ENCODE measurements at regions not wholly inside any gene's neighbourhood (a gene's known extent, or its start where the extent isn't known, plus 50 kb on each side); places are given as distances from the start of the nearest gene placed in this dataset.
"Not testable (repeated sequence)": the region's sequence is repeated elsewhere in the genome, so short reads cannot be mapped to it uniquely, and the experiment has no call there.

DNA sequence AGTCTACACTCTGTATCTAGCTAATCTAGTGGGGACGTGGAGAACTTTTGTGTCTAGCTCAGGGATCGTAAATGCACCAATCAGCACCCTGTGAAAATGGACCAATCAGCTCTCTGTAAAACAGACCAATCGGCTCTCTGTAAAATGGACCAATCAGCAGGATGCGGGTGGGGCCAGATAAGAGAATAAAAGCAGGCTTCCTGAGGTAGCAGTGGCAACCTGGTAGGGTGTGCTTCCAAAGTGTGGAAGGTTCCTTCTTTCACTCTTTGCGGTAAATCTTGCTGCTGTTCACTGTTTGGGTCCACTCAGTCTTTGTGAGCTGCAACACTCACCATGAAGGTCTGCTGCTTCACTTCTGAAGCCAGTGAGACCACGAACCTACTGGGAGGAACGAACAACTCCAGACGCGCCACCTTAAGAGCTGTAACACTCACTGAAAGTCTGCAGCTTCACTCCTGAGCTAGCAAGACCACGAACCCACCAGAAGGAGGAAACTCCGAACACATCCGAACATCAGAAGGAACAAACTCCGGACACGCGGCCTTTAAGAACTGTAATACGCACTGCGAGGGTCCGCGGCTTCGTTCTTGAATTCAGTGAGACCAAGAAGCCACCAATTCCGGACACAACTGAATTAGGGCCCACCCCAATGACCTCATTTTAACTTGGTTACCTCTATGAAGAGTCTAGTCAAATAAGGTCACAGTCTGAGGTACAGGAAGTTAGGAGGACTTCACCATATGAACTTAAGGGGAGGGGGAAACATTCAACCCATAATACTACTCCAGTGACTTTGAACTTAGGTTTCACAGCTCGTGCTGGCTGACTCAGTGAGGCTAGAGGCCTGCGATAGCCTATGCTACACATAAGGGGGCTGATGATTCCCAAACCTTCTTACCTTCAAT is 59.8 kb upstream of the LPGAT1 start:
- intact Hi-C loops (cut with DNase I); DNase-seq: not testable (repeated sequence)
- WGBS, 4 donors = 92 to 98% (median 94%) methylated on average over 22 to 23 of the region's 23 CpGs

DNA sequence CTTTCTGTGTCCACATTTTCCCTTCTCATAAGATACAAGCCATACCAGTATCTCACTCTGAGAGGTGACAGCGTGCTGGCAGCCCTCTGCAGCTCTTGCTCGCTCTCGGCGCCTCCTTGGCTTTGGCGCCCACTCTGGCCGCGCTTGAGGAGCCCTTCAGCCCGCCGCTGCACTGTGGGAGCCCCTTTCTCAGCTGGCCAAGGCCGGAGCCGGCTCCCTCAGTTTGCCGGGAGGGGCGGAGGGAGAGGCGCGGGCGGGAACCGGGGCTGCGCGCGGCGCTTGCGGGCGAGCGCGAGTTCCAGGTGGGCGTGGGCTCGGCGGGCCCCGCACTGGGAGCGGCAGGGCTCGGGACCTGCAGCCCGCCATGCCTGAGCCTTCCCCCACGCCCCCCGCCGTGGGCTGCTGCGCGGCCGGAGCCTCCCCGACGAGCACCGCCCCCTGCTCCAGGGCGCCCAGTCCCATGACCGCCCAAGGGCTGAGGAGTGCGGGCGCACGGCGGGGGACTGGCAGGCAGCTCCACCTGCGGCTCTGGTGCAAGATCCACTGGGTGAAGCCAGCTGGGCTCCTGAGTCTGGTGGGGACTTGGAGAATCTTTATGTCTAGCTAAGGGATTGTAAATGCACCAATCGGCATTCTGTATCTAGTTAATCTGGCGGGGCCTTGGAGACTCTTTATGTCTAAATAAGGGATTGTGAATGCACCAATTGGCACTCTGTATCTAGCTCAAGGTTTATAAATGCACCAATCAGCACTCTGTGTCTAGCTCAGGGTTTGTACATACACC is 58.9 kb upstream of the LPGAT1 start:
- H3K36me3 ChIP-seq (replicated peaks in 1 of 2); H3K4me1 ChIP-seq (replicated peaks in 1 of 2); DNase-seq; intact Hi-C loops (cut with DNase I); H3K9me3 ChIP-seq (replicated peaks in 1 of 3); H3K27ac ChIP-seq; H3K27me3 ChIP-seq: not testable (repeated sequence)
- WGBS, 4 donors = 71 to 98% (median 82%) methylated on average over 6 to 50 of the region's 50 CpGs
- peak overlapping the region in 1 of 4 donors; percentile 11 for H3K4me3 ChIP-seq

More for the DNA sequence above, 59.8 kb upstream of the LPGAT1 start:
- not testable (repeated sequence) for H3K27me3 ChIP-seq; H3K27ac ChIP-seq; H3K36me3 ChIP-seq (replicated peaks in 1 of 2); H3K4me1 ChIP-seq (replicated peaks in 1 of 2); H3K4me3 ChIP-seq; H3K9me3 ChIP-seq (replicated peaks in 1 of 3)

DNA sequence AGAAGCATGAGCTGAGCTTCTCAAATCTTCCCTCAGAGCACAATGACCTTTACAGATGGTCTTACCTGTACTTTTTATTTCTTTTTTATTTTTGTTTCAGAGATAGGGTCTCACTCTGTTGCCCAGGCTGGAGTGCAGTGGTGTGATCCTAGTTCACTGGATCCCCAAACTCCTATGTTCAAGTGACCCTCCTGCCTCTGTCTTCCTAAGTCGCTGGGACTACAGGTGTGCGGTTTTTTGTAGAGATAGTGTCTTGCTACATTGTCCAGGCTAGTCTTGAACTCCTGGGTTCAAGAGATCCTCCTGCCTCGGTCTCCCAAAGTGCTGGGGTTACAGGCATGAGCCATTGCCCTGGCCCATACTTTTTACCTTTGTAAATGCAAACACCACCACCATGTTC is 56.0 kb upstream of the LPGAT1 start:
- no peak for TF ChIP-seq POLR2A (IDR thresholded peaks at IDR 0.05)
- TF ChIP-seq, protein P1, sequence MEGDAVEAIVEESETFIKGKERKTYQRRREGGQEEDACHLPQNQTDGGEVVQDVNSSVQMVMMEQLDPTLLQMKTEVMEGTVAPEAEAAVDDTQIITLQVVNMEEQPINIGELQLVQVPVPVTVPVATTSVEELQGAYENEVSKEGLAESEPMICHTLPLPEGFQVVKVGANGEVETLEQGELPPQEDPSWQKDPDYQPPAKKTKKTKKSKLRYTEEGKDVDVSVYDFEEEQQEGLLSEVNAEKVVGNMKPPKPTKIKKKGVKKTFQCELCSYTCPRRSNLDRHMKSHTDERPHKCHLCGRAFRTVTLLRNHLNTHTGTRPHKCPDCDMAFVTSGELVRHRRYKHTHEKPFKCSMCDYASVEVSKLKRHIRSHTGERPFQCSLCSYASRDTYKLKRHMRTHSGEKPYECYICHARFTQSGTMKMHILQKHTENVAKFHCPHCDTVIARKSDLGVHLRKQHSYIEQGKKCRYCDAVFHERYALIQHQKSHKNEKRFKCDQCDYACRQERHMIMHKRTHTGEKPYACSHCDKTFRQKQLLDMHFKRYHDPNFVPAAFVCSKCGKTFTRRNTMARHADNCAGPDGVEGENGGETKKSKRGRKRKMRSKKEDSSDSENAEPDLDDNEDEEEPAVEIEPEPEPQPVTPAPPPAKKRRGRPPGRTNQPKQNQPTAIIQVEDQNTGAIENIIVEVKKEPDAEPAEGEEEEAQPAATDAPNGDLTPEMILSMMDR (IDR thresholded peaks at IDR 0.05) = no peak
- H3K36me3 ChIP-seq (replicated peaks in 1 of 2) = no peaks in the 10 kb centered on the region
- 93 to 99% (median 95%) methylated on average over 3 of the region's 3 CpGs for WGBS, 4 donors
- H3K4me3 ChIP-seq = no peak overlapping the region
- no peak overlapping the region for H3K27ac ChIP-seq
- no peak for DNase-seq
- no peaks in the 10 kb centered on the region for H3K9me3 ChIP-seq (replicated peaks in 1 of 3)
- no peaks in the 10 kb centered on the region for H3K4me1 ChIP-seq (replicated peaks in 1 of 2)
- intact Hi-C loops (cut with DNase I) = no loop called here
- H3K27me3 ChIP-seq = no peaks in the 10 kb centered on the region

DNA sequence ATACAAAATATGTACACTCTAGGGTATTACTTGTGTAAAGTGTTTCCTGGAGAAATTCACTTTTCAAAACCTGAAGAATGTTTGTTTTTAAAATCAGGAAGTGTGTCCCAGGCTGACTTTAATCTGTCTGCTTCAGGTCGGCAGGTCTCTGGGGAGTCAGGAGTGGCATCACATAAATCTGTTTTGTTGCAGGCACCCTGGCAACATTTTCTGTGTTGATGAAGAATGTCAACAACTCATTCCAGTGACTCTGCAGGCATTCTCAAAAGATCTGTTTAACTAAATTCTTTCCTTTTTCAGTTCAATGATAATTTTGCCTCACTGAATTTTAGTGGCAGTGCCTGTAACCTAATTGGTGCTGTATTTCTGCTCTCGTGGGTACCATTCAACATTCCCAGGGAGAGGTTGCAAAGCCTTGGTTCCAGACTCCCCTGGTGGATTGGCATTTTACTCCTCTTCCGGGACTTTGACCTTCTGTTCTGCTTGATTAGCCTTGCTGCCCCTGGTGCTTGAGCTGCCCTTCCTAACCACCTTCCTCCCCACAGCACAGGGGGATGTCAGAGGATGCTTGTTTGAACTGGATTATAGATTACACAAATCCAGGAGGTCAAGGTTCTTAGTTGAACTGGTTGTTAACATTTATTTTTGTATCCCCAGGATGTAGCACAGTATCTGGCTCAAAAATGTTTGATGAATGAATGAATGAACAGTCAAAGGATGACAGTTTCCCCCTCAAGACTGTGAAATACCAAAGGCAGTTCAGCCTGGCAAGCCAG is 55.4 kb upstream of the LPGAT1 start:
- no peak for DNase-seq
- intact Hi-C loops (cut with DNase I) = no loop called here
- Histone ChIP-seq H3K4me3 (no peak overlapping the region), H3K27ac (no peak overlapping the region), H3K36me3 (replicated peaks in 1 of 2) (no peaks in the 10 kb centered on the region), H3K27me3 (no peaks in the 10 kb centered on the region), H3K9me3 (replicated peaks in 1 of 3) (no peaks in the 10 kb centered on the region), H3K4me1 (replicated peaks in 1 of 2) (no peaks in the 10 kb centered on the region)
- no peak for TF ChIP-seq POLR2A (IDR thresholded peaks at IDR 0.05)
- TF ChIP-seq, protein P1 (IDR thresholded peaks at IDR 0.05) = no peak
- 28 to 39% (median 33%) methylated on average over 2 to 3 of the region's 3 CpGs for WGBS, 4 donors

Measured in adrenal gland (tissue), 9 donors.